ENCODE measurements at regions not wholly inside any gene's neighbourhood (a gene's known extent, or its start where the extent isn't known, plus 50 kb on each side); places are given as distances from the start of the nearest gene placed in this dataset.
"Not testable (repeated sequence)": the region's sequence is repeated elsewhere in the genome, so short reads cannot be mapped to it uniquely, and the experiment has no call there.

- Histone ChIP-seq H3K27ac (ENCODE audit: low read depth in 1 of 3, low read length in 2 of 3) (no peak overlapping the region), H3K9me3 (ENCODE audit: control insufficient read depth in 2 of 2, insufficient read depth in 1 of 2, low read depth in 1 of 2, low read length in 1 of 2) (peaks cover 2 to 4% of the 10 kb centered on the region in 2 donors), H3K36me3 (ENCODE audit: control insufficient read depth in 3 of 3, insufficient read depth in 2 of 3, low read depth in 1 of 3, low read length in 3 of 3) (no peaks in the 10 kb centered on the region), H3K4me1 (ENCODE audit: control insufficient read depth in 3 of 3, insufficient read depth in 2 of 3, low read depth in 1 of 3, low read length in 2 of 3) (no peaks in the 10 kb centered on the region), H3K27me3 (ENCODE audit: control insufficient read depth in 3 of 3, insufficient read depth in 3 of 3, low read length in 3 of 3) (no peaks in the 10 kb centered on the region), H3K4me3 (ENCODE audit: low read depth in 1 of 3, low read length in 3 of 3) (no peak overlapping the region)
- 42 to 54% (median 47%) methylated on average over 1 of the region's 1 CpG for WGBS, 3 donors
- no peak for DNase-seq
- FAIRE-seq: no peak
These were observed 1789.9 kb downstream of the MRPL39 start for GRCh38 chr21:23817337-23817736.

DNA sequence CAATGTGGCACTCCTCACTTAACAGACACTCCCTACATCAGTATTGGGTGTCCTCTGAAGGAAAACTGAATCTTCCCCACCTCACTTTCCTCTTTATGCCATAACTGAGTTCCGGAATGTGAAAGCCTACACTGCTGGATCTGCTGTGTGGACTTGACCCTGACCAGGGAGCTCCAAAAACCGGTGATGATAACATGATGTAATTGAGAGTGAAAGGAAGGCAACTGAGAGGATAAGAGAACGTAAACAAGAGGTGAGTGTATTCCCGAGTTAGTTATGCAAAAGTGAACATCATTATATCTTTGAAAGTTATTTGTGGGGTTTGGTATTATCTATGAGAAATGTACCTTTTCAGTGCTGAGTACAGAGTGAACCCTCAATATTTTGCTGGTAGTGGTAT, 1794.8 kb downstream of the MRPL39 start:
- FAIRE-seq (no peak), DNase-seq (no peak)
- WGBS, 3 donors: 76 to 77% (median 76%) methylated on average over 4 of the region's 4 CpGs

GRCh38 chr21:23811805-23812204, 1795.5 kb downstream of the MRPL39 start:
- no peak overlapping the region for H3K27ac ChIP-seq (ENCODE audit: low read depth in 1 of 3, low read length in 2 of 3)
- no peak for FAIRE-seq
- H3K27me3 ChIP-seq (ENCODE audit: control insufficient read depth in 3 of 3, insufficient read depth in 3 of 3, low read length in 3 of 3): no peaks in the 10 kb centered on the region
- no peak overlapping the region for H3K4me3 ChIP-seq (ENCODE audit: low read depth in 1 of 3, low read length in 3 of 3)
- DNase-seq: no peak
- no peaks in the 10 kb centered on the region for H3K4me1 ChIP-seq (ENCODE audit: control insufficient read depth in 3 of 3, insufficient read depth in 2 of 3, low read depth in 1 of 3, low read length in 2 of 3)
- peaks cover 2 to 4% of the 10 kb centered on the region in 2 donors for H3K9me3 ChIP-seq (ENCODE audit: control insufficient read depth in 2 of 2, insufficient read depth in 1 of 2, low read depth in 1 of 2, low read length in 1 of 2)
- no peaks in the 10 kb centered on the region for H3K36me3 ChIP-seq (ENCODE audit: control insufficient read depth in 3 of 3, insufficient read depth in 2 of 3, low read depth in 1 of 3, low read length in 3 of 3)
- WGBS, 3 donors: 13 to 29% (median 28%) methylated on average over 2 of the region's 2 CpGs

More for the DNA sequence above, 1794.8 kb downstream of the MRPL39 start:
- Histone ChIP-seq H3K4me3 (ENCODE audit: low read depth in 1 of 3, low read length in 3 of 3) (no peak overlapping the region), H3K27ac (ENCODE audit: low read depth in 1 of 3, low read length in 2 of 3) (no peak overlapping the region), H3K36me3 (ENCODE audit: control insufficient read depth in 3 of 3, insufficient read depth in 2 of 3, low read depth in 1 of 3, low read length in 3 of 3) (no peaks in the 10 kb centered on the region), H3K4me1 (ENCODE audit: control insufficient read depth in 3 of 3, insufficient read depth in 2 of 3, low read depth in 1 of 3, low read length in 2 of 3) (no peaks in the 10 kb centered on the region), H3K27me3 (ENCODE audit: control insufficient read depth in 3 of 3, insufficient read depth in 3 of 3, low read length in 3 of 3) (no peaks in the 10 kb centered on the region), H3K9me3 (ENCODE audit: control insufficient read depth in 2 of 2, insufficient read depth in 1 of 2, low read depth in 1 of 2, low read length in 1 of 2) (peaks cover 2 to 4% of the 10 kb centered on the region in 2 donors)

GRCh38 chr21:23809573-23809972, 1797.7 kb downstream of the MRPL39 start:
- Histone ChIP-seq H3K36me3 (ENCODE audit: control insufficient read depth in 3 of 3, insufficient read depth in 2 of 3, low read depth in 1 of 3, low read length in 3 of 3) (no peaks in the 10 kb centered on the region), H3K27ac (ENCODE audit: low read depth in 1 of 3, low read length in 2 of 3) (no peak overlapping the region), H3K4me3 (ENCODE audit: low read depth in 1 of 3, low read length in 3 of 3) (no peak overlapping the region), H3K4me1 (ENCODE audit: control insufficient read depth in 3 of 3, insufficient read depth in 2 of 3, low read depth in 1 of 3, low read length in 2 of 3) (no peaks in the 10 kb centered on the region), H3K9me3 (ENCODE audit: control insufficient read depth in 2 of 2, insufficient read depth in 1 of 2, low read depth in 1 of 2, low read length in 1 of 2) (no peaks in the 10 kb centered on the region), H3K27me3 (ENCODE audit: control insufficient read depth in 3 of 3, insufficient read depth in 3 of 3, low read length in 3 of 3) (no peaks in the 10 kb centered on the region)
- no peak for FAIRE-seq
- DNase-seq: no peak
- 90 to 93% (median 93%) methylated on average over 2 of the region's 2 CpGs for WGBS, 3 donors

DNA sequence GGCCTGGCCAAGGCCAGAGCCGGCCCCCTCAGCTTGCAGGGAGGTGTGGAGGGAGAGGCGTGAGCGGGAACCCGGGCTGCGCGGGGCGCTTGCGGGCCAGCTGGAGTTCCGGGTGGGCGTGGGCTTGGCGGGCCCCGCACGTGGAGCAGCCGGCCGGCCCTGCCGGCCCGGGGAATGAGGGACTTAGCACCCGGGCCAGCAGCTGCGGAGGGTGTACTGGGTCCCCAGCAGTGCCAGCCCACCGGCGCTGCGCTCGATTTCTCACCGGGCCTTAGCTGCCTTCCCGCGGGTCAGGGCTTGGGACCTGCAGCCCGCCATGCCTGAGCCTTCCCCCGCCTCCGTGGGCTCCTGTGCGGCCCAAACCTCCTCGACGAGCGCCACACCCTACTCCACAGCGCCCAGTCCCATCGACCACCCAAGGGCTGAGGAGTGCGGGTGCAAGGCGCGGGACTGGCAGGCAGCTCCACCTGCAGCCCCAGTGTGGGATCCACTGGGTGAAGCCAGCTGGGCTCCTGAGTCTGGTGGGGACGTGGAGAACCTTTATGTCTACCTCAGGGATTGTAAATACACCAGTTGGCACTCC, 1800.2 kb downstream of the MRPL39 start:
- not testable (repeated sequence) for H3K4me3 ChIP-seq (ENCODE audit: low read depth in 1 of 3, low read length in 3 of 3); H3K27me3 ChIP-seq (ENCODE audit: control insufficient read depth in 3 of 3, insufficient read depth in 3 of 3, low read length in 3 of 3); H3K27ac ChIP-seq (ENCODE audit: low read depth in 1 of 3, low read length in 2 of 3); DNase-seq; H3K9me3 ChIP-seq (ENCODE audit: control insufficient read depth in 2 of 2, insufficient read depth in 1 of 2, low read depth in 1 of 2, low read length in 1 of 2); FAIRE-seq; H3K36me3 ChIP-seq (ENCODE audit: control insufficient read depth in 3 of 3, insufficient read depth in 2 of 3, low read depth in 1 of 3, low read length in 3 of 3); H3K4me1 ChIP-seq (ENCODE audit: control insufficient read depth in 3 of 3, insufficient read depth in 2 of 3, low read depth in 1 of 3, low read length in 2 of 3)
- WGBS, 3 donors: 89 to 95% (median 94%) methylated on average over 25 to 39 of the region's 39 CpGs

GRCh38 chr21:23804866-23805265, 1802.4 kb downstream of the MRPL39 start:
- Histone ChIP-seq H3K9me3 (ENCODE audit: control insufficient read depth in 2 of 2, insufficient read depth in 1 of 2, low read depth in 1 of 2, low read length in 1 of 2) (no peaks in the 10 kb centered on the region), H3K27ac (ENCODE audit: low read depth in 1 of 3, low read length in 2 of 3) (no peak overlapping the region), H3K27me3 (ENCODE audit: control insufficient read depth in 3 of 3, insufficient read depth in 3 of 3, low read length in 3 of 3) (no peaks in the 10 kb centered on the region), H3K4me1 (ENCODE audit: control insufficient read depth in 3 of 3, insufficient read depth in 2 of 3, low read depth in 1 of 3, low read length in 2 of 3) (no peaks in the 10 kb centered on the region), H3K36me3 (ENCODE audit: control insufficient read depth in 3 of 3, insufficient read depth in 2 of 3, low read depth in 1 of 3, low read length in 3 of 3) (no peaks in the 10 kb centered on the region), H3K4me3 (ENCODE audit: low read depth in 1 of 3, low read length in 3 of 3) (no peak overlapping the region)
- 82 to 86% (median 83%) methylated on average over 5 of the region's 5 CpGs for WGBS, 3 donors
- FAIRE-seq (no peak), DNase-seq (no peak)

DNA sequence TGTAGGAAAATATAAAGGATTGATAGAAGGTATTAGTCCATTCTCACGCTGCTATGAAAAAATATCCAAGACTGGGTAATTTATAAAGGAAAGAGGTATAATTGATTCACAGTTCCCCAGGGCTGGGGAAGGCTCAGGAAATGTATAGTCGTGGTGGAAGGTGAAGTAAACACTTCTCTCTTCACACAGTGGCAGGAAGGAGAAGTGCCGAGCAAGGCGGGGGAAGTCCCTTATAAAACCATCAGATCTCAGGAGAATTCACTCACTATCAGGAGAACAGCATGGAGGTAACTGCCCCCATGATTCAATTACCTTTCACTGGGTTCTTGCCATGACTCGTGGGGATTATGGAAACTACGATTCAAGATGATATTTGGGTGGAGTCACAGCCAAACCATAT, 1806.0 kb downstream of the MRPL39 start:
- Histone ChIP-seq H3K4me3 (ENCODE audit: low read depth in 1 of 3, low read length in 3 of 3) (no peak overlapping the region), H3K36me3 (ENCODE audit: control insufficient read depth in 3 of 3, insufficient read depth in 2 of 3, low read depth in 1 of 3, low read length in 3 of 3) (no peaks in the 10 kb centered on the region), H3K9me3 (ENCODE audit: control insufficient read depth in 2 of 2, insufficient read depth in 1 of 2, low read depth in 1 of 2, low read length in 1 of 2) (no peaks in the 10 kb centered on the region), H3K27ac (ENCODE audit: low read depth in 1 of 3, low read length in 2 of 3) (no peak overlapping the region), H3K4me1 (ENCODE audit: control insufficient read depth in 3 of 3, insufficient read depth in 2 of 3, low read depth in 1 of 3, low read length in 2 of 3) (no peaks in the 10 kb centered on the region), H3K27me3 (ENCODE audit: control insufficient read depth in 3 of 3, insufficient read depth in 3 of 3, low read length in 3 of 3) (no peaks in the 10 kb centered on the region)
- WGBS, 3 donors: 57 to 68% (median 57%) methylated on average over 6 of the region's 6 CpGs
- DNase-seq (no peak), FAIRE-seq (no peak)

DNA sequence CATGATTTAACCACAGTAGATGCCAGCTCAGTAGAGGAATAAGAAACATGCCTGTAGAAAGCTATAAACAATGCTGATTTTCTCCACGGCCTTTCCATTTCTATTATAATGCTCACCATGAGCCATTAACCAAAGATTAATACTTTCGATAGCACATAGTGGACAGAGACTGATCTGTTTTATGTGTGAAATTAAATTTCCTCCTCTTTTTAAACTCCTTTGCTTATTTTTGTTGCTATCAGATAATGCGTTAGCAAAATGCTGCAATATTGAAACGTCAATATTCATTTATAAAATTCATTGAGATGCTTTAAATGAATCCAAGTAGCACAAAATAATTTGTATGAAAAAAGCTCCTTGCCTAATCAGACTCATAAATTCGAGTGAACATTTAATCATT, 1807.9 kb downstream of the MRPL39 start:
- Histone ChIP-seq H3K4me3 (ENCODE audit: low read depth in 1 of 3, low read length in 3 of 3) (no peak overlapping the region), H3K27me3 (ENCODE audit: control insufficient read depth in 3 of 3, insufficient read depth in 3 of 3, low read length in 3 of 3) (no peaks in the 10 kb centered on the region), H3K9me3 (ENCODE audit: control insufficient read depth in 2 of 2, insufficient read depth in 1 of 2, low read depth in 1 of 2, low read length in 1 of 2) (no peaks in the 10 kb centered on the region), H3K27ac (ENCODE audit: low read depth in 1 of 3, low read length in 2 of 3) (no peak overlapping the region), H3K36me3 (ENCODE audit: control insufficient read depth in 3 of 3, insufficient read depth in 2 of 3, low read depth in 1 of 3, low read length in 3 of 3) (no peaks in the 10 kb centered on the region), H3K4me1 (ENCODE audit: control insufficient read depth in 3 of 3, insufficient read depth in 2 of 3, low read depth in 1 of 3, low read length in 2 of 3) (no peaks in the 10 kb centered on the region)
- FAIRE-seq (no peak), DNase-seq (no peak)
- 70 to 75% (median 74%) methylated on average over 5 of the region's 5 CpGs for WGBS, 3 donors

- DNase-seq: no peak
- no peak for FAIRE-seq
- Histone ChIP-seq H3K4me1 (ENCODE audit: control insufficient read depth in 3 of 3, insufficient read depth in 2 of 3, low read depth in 1 of 3, low read length in 2 of 3) (no peaks in the 10 kb centered on the region), H3K4me3 (ENCODE audit: low read depth in 1 of 3, low read length in 3 of 3) (no peak overlapping the region), H3K36me3 (ENCODE audit: control insufficient read depth in 3 of 3, insufficient read depth in 2 of 3, low read depth in 1 of 3, low read length in 3 of 3) (no peaks in the 10 kb centered on the region), H3K27me3 (ENCODE audit: control insufficient read depth in 3 of 3, insufficient read depth in 3 of 3, low read length in 3 of 3) (no peaks in the 10 kb centered on the region), H3K9me3 (ENCODE audit: control insufficient read depth in 2 of 2, insufficient read depth in 1 of 2, low read depth in 1 of 2, low read length in 1 of 2) (no peaks in the 10 kb centered on the region), H3K27ac (ENCODE audit: low read depth in 1 of 3, low read length in 2 of 3) (no peak overlapping the region)
- WGBS, 3 donors: 7 to 31% (median 23%) methylated on average over 1 of the region's 1 CpG
These were observed 1815.0 kb downstream of the MRPL39 start for GRCh38 chr21:23792300-23792699.
